Astrocyte of the spinal cord (primary cell): ENCODE measurements at regions not wholly inside any gene's neighbourhood (a gene's known extent, or its start where the extent isn't known, plus 50 kb on each side); places are given as distances from the start of the nearest gene placed in this dataset.

Source experiments
- DNase-seq: peaks from one replicate; pipeline ENCODE4 v3.0.0; 2011; ENCODE audit warnings: low read depth, low spot score
- H3K4me3 ChIP-seq: 2 replicates; pipeline ENCODE4 v1.5.1; 2011; ENCODE audit warnings: low read depth, mild to moderate bottlenecking, low read length, moderate library complexity
- in situ Hi-C: cut with HindIII; loops from 2 replicates; pipeline ENCODE4 v1.10.0; 2017; ENCODE audit warnings: low sequenced_read_pairs
- TF ChIP-seq, protein P1 (sequence below): IDR thresholded peaks from 2 replicates; pipeline ENCODE4 v1.5.1; 2012; ENCODE audit warnings: low read depth, mild to moderate bottlenecking, low read length, inconsistent platforms

DNA sequence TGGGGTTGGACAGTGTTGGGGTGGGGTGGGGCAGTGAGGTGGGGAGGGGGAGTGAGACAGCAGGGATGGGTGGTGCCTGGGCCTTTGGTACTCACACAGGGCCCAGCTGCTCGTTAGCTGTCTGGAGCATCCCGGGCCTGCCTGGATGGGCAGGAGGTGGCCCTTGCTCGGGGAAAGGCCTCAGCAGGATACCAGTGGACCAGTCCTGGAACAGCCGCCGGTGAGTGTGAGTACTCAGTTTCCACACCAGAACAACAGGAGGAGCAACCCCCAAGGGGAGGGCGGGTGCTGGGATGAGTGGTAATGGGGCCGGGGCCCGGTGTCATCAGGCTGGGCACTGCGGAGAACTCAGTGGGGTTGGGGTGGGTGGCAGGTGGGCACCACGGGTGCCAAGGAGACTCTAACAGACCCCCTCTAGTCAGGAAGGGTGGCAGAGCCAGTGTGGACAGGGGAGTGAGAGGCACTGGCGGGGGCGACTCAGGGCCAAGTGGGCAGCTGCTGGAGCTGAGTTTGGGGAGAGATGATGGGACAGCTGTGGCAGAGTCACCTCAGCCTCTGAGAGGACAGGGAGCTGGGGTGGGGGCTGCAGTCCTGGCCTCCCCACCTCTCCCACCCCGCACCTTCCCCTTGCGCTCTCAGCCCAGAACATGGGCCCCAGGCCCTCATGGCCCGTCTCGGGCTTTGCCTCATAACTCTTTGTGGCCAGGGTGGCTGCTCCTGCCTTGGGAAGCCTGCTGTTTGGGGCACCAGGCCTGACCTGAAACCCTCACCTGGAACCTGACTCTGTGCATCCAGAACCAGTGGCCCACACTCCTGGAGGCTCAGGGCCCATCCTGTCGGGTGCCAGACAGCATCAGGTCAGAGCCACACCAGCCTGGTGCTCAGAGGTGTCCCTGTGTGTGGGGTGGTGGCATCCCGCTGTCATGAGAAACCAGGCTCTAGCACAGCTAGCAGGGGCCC, 52.1 kb upstream of the PRR23E start:
- TF ChIP-seq, protein P1, sequence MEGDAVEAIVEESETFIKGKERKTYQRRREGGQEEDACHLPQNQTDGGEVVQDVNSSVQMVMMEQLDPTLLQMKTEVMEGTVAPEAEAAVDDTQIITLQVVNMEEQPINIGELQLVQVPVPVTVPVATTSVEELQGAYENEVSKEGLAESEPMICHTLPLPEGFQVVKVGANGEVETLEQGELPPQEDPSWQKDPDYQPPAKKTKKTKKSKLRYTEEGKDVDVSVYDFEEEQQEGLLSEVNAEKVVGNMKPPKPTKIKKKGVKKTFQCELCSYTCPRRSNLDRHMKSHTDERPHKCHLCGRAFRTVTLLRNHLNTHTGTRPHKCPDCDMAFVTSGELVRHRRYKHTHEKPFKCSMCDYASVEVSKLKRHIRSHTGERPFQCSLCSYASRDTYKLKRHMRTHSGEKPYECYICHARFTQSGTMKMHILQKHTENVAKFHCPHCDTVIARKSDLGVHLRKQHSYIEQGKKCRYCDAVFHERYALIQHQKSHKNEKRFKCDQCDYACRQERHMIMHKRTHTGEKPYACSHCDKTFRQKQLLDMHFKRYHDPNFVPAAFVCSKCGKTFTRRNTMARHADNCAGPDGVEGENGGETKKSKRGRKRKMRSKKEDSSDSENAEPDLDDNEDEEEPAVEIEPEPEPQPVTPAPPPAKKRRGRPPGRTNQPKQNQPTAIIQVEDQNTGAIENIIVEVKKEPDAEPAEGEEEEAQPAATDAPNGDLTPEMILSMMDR: no peak
- no peak overlapping the region for H3K4me3 ChIP-seq
- in situ Hi-C loops: no loop called here
- DNase-seq: no peak

DNA sequence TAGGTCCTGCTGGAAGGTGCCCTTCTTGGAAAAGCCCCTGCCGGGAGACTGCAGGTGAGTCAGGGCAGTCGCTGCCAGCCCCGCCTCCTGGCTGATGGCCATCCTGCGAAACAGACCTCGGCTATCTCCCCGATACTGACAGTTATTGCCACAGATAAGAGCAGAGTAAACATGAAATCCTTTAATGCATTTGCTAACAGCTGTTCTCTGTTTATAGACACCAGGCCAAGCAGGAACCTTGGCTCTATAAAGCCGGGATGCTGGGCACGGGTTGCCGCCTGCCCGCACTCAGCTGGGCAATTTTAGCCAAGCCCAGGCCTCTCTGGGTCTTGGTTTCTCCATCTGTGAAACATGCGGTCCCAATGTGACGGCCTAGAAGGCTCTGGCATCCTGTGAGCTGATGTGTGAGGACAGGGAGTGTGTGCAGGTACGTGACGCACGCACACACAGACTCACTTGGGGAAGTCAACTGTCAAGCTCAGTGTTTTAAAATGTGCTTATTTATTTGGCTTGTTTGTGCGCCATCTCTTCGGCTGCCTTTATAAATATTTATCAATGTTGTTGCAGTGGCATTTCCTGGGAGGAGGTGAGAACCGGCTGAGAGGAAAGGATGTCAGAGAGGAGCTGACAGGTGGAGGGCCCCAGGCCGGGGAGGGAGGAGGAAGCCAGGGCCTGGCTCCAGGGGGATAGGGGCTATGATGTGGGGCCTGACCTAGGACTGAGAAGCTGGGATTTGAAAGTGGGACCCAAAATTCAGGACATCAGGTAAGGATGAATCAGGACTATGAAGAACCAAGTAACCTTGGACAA, 50.8 kb upstream of the PRR23E start:
- TF ChIP-seq, protein P1: no peak
- in situ Hi-C loops: no loop called here
- DNase-seq: no peak
- no peak overlapping the region for H3K4me3 ChIP-seq
